Activated naive CD4-positive, alpha-beta T cell treated with anti-CD3 and anti-CD28 coated beads, Interleukin-2, amount 50 U/mL, for 16 hours (primary cell): ENCODE measurements at regions not wholly inside any gene's neighbourhood (a gene's known extent, or its start where the extent isn't known, plus 50 kb on each side); places are given as distances from the start of the nearest gene placed in this dataset.

Experiments used
- DNase-seq: peaks from one replicate; pipeline ENCODE4 v3.0.0-alpha.2; 2020

DNA sequence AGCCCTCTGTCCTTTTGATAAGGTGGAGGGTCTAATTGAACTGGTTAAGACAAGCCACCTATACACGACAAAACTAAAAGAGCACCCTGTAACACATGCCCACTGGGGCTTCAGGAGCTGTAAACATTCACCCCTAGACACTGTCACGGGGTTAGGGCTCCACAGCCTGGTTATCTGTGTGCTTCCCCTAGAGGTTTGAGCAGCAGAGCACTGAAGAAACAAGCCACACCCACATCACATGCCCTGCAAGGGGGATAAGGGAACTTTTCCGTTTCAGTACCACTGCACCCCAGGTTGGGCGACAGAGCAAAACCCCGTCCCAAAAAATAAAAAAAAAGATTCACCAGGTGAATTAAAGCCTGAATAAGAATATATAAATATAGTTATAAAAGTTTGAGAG is 913.7 kb upstream of the ACVR2A start:
- DNase-seq, result no peak

DNA sequence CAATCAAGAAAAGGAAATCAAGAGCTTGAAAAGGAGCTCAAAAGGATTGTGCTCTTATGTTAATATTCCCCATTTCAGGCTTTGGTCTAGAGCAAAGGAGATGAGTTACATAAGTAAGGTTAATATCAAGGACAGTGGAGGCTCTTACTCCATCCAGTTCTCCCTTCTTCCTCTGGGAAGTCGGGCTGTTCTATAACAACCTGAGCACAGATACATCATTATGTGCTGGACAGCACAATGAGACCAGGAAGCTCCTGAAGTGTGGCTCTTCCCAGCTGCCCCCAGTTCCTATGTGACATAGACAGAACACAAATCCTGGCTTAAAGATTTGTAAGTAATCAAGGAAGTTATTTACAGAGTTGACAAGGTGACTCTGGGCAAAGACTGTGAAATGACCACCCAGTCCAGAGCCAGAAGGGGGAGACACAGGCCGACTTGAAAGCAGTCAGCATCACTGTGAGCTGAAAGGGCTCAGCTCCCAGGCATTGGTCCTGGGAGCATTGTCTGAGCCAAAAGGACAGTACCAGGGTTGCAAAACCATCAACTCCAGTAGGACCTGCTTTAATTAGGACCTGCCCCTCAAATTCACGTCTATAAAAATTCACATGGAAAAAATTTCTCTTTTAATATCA is 917.6 kb upstream of the ACVR2A start:
- no peak for DNase-seq

DNA sequence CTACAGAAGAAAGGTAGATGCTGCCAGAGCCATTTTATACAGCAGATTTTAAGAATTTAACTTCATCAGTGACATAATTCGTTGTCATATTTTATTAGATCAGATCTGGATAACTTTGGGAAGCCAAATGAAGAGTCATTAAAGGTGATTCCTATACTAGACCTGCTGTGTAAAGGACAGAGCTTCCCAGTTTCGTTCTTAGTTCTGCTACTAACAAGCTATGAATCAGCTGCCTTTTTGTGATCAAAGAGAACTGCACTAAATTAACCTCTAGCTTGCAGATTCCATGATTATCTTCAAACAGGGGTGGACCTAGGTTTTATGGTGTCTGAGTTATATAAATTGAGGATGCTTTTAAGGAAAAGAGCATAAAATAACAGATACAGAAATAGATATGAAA is 926.5 kb upstream of the ACVR2A start:
- DNase-seq, result no peak

DNA sequence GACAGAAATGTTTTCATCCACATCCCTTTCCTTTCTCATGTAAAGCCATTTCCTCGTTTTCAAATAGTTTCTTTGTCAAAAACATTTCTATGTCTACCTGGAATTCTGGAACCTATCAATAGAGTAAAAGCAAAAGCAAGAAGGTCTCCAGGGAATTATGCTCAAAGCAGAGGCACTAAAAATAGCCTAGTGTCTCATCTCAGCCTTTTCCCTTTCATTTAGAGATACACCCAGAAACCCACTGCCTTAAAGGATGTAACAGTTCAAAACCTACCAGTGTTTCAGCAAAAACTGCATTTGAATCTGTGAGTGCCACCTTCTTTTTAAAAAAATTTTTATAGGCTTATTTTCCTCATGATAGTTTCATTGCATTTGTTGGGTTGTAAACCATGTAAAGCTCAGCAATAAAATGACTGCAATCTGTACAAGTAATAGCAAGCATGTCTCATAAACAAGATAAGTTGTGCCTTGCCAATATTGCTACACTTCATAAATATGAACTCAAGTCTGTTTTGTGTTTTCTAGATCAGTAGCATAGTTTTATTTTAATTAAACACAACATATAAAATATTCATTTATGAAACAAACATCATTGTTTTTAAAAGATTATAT is 927.3 kb upstream of the ACVR2A start:
- no peak for DNase-seq

DNA sequence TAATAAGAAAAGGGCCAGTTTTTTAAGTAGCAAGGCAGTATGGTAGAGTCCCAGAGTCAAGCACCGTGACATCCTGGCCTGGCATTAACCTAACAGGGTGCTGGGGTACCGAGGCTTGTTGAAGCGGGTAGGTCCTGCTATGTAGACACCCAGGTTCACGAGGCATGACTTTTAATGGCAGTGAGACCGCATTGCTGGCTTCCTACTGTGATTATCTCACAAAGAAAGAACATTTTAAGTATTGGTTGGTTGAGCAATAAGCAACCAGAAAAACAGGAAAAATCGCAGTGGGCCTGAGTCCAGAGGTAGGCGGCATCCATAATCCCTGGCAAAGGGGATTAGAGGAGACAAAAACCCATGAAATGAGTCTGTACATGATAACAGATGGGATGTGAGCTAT is 927.9 kb upstream of the ACVR2A start:
- no peak for DNase-seq

DNA sequence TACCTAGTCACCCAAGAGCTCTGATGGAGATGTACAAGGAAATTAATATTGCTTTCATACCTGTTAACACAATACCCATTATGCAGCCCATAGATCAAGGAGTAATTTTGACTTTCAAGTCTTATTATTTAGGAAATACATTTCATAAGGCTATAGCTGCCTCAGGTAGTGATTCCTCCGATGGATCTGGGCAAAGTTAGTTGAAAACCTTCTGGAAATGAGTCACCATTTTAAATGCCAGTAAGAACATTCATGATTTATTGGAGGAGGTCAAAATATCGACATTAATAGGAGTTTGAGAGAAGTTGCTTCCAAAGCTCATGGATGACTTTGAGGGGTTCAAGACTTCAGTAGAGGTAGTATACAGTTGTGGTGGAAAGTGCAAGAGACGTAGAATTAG is 931.4 kb upstream of the ACVR2A start:
- DNase-seq, result no peak

DNA sequence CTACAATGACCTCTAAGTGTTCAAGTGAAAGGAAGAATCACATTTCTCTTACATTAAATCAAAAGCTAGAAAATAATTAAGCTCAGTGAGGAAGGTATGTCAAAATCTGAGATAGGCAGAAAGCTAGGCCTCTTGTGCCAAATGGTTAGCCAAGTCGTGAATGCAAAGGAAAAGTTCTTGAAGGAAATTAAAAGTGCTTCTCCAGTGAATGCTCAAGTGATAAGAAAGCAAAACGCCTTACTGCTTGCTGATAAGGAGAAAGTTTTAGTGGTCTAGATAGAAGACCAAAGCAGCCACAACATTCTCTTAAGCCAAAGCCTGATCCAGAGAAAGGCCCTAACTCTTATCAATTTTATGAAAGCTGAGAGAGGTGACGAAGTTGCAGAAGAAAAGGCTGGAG is 932.3 kb upstream of the ACVR2A start:
- no peak for DNase-seq

DNA sequence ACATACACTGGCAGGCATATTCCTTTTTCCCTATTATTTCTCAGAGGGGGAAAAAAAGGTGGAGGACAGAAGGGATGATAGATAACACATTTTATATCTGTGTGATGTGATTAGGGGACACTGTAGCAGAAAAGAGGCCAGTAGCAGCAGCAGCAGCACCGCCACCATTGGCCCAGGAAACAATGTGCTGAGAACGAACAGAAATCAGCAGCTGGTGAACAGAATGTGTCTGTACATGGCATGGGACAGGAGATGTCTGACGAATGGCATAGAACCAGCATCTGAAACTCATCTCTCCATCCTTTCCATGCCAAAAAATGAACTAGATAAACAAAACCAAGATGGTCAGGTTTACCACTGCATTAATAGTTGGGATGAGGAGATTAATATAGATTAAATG is 936.1 kb upstream of the ACVR2A start:
- DNase-seq, result no peak

DNA sequence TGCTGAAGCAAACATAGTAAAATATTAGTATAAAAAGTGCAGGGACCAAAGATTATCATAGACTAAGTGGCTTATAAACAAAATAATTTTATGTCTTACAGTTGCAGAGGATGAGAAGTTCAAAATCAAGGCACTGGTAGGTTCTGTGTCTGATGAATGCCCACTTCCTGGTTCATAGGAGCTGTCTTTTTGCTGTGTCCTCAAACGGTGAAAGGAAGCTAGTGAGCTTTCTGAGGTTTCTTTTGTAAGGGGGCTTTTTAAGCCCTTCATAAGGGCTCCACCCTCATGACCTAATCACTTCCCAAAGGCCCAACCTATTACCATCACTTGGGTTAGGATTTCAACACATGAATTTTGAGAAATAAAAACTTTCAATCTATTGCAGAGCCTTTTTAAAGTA is 946.7 kb upstream of the ACVR2A start:
- no peak for DNase-seq

DNA sequence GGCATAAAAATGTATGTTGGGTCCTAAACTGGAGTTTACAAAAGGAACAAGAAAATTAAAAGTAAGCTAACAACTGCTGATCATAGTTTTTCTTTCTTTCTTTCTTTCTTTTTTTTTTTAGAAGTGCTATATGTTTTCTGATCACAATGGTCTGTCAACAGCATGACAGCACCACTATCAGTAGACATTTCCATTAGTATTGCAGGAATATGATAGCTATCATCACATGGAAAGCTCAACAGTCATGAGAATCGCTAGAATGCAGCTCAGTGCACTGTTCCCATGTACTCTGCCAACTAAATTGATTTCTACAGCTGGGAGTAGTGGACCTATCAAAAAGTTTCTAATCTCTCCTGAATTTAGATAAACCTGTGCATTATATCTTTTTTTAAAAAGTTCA is 950.3 kb upstream of the ACVR2A start:
- no peak for DNase-seq

DNA sequence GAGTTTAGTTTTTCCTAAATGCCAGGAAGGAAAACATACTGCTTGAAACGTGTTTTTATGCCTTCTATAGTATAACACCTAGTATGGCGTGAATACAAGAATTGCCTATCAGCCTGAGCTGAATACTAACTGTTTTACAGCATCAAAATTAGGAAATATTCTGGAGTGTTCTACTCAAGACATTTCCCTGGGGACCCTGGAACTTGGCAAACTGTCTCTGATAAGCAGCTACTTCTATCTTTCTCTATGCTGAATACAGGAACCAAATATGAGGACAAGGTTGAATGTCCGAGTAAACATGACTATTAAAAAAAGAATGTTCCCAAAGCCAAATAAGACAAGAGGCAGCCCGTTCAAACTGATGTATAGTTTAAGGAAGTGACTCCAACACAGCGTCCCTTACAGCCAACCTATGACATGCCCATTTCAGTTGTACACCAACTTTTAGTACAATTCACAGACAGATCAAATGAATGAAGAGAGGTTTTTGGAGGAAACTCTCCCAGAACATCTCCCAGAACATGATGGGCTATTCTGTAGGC is 951.3 kb upstream of the ACVR2A start:
- no peak for DNase-seq

DNA sequence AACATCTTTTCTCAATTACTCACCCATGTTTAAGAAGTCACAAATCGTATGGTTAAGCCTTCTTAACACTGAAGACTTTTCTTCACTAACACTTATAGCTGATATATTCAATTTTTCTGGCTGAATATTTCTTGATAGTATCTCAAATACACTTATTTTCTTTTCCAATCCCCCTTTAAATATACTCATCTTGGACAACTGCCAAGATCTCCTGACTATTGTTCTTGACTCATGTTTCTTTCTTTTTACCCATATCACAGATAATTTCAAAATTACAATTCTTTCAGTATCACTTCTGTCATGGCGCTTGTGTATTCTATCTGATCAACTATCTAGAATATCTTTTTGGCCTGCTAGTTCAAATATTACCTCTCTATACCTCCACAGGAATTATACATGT is 954.3 kb upstream of the ACVR2A start:
- no peak for DNase-seq

DNA sequence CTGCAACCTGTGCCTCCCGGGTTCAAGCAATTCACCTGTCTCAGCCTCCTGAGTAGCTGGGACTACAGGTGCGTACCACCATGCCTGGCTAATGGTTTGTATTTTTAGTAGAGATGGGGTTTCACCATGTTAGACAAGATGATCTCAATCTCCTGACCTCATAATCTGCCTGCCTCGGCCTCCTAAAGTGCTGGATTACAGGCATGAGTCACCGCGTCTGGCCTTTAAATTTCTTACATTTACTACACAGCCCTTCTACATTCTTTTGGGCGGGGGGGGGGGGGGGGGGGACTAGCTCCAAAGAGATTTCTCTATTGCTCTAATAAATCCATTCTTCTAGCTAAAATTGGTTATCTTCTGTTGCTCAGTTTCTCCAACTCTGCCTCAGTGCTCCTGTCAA is 964.9 kb upstream of the ACVR2A start:
- DNase-seq, result no peak

DNA sequence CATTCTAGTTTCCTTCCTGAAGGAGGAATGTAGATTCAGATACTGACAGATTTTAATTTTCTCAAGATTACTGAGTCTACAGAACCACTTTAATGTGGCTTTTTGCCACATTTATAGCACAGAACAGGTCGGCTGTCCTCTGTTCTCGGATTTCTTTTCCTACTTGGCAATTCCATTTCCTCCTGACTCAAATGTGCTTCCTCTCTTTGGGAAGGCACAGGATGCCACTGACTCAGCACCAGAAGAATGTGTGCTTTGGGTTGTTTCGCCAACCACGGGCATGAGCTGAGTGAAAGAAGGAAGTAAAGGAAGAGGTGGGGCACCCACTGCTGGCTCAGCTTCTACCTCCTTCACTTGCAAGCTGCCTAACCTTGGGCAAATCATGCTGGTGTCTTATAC is 970.6 kb upstream of the ACVR2A start:
- no peak for DNase-seq

DNA sequence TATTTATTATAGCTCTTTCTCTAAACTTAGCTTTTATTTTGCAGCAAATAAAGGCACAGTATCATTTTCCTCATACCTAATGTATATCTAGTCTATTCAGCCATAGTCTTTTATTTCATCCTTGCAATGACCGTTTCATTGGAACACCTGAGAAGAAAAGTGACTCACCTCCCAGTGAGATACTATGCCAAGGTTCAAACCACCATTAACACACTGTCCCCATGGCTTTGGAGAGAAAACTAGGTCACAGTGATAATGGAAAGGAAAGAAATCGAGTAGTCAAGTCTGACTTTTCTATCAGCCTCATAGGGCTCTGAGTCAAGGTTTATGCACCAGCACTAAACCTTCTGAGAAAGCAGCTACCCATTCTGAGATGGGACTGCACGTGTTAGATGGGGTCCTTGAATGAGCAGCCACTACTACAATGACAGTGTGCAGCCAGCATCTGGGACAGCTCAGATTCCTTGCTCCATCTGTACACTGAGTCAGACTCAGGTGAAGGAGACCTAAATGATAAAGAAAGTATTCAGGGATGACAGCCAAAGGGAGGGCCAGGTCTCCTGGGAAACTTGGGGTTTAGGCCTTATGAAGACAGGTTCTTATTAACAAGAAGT is 971.1 kb upstream of the ACVR2A start:
- no peak for DNase-seq

DNA sequence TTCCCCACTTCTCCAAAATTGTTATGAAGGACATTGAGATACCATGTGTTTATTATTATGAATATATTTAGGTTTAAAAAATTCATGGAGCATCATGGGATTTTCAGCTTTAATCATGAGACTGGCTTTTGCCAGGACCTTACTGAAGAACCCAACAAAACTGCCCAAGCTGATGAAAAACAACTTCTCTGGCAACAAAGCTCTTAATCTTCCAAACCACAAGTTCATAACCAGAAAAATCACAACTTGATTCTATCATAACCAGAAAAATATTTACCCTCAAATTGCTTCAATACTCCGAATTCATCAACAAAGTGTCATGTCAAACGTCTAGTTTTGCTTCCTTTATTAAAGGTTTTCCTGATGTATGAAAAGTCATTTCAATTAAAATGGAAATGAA is 971.8 kb upstream of the ACVR2A start:
- DNase-seq, result no peak

DNA sequence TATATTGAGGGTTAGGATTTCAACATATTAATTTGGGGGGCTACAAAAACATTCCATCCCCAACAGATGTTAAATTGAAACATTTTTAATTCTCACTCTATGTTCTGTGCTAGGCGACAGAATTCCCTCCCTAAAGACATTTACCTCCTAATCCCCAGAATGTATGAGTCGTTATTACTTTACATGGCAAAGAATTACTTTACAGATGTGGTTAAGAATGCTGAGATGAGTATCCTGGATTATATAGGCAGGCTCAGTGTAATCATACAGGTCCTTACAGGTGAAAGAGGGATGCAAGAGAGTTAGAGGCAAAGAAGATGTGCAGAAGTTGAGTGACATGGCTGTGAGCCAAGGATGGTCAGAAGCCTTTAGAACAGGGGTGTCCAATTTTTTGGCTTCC is 974.1 kb upstream of the ACVR2A start:
- no peak for DNase-seq

DNA sequence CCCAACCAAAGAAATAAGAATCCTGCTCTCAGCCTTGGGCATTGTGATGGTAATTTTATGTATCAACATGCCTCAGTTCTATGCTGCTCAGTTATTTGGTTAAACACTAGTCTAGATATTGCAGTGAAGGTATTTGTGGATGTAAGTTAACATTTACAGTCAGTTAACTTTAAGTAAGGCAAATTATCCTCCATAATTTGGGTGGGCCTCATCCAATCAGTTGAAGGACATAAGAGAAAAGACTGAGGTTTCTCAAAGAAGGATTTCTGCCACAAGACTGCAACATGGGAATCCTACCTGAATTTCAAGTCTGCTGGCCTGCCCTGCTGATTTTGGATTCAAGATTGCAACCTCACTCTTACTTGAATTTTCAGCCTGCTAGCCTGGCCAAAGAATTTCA is 975.5 kb upstream of the ACVR2A start:
- DNase-seq, result no peak

DNA sequence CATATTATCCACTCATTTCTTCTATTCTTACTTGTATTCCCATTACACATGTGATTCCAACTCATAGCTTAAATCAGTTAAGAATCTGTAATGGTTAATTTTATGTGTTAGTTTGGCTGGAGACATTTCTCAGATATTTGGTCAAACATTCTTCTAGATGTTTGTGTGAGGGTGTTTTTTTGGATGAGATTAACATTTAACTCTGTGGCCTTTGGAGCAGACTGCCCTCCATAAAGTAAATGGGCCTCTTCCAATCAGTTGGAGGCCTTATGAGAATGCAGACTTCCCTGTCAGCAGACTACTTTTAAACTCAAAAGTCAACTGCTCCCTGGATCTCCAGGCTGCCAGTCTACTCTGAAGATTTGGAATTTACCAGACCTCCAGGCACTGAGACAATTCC is 976.8 kb upstream of the ACVR2A start:
- no peak for DNase-seq

DNA sequence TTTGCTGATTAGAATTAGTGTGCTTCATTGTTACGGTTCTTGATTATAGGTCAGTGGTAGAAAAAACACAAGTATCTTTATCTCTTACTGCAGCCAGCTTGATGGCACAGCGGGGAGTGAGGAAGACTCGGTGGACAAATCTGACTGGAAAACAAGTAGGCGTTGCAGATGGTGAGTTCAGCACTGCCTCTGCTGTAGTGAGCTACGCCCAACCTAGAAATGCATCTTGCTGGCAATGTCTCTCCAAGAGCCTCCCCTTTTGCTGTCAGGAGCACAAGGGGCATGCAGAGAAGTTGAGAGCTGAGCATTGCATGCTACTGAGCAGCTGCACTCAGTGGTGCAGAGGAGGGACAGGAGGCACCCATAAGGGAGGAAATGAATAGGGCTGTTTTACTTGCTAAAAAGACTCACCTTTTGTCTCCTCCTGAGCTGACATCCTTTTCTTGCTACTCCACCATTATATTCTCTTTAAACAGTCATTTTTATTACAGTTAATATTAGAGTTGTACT is 977.3 kb upstream of the ACVR2A start:
- DNase-seq, result no peak

DNA sequence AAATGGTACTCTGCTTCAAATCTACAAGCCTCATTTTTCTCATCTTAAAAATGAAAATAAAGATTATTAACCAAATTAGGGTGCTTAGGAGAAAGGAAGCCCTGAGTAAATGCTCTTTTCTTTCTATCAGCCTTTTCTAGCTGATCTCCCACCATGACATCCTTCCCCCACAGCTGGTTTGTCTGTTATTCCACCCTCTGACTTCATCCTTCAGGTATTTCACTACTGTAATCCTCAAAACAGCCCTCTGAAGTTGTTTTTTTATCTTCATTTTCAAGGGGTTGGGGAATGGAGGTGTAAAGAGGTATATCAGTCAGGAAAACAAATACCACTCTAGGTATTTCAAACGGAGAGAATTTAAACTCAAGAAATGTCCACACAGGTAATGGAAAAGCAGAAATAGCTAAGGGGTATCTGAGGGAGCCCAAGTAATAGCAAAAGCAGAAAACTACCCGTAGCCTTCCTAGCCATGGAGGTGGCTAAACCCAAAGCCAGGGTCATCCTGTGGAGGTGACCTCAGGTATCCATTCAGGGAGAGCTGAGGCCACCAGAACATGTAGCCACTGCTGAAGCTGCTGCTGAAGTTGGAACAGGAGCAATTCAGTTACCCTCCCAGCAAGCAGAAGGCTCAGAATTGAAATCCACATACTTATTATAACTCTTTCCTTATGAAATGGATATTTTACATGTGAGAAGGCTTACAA is 990.9 kb upstream of the ACVR2A start:
- DNase-seq, result no peak

DNA sequence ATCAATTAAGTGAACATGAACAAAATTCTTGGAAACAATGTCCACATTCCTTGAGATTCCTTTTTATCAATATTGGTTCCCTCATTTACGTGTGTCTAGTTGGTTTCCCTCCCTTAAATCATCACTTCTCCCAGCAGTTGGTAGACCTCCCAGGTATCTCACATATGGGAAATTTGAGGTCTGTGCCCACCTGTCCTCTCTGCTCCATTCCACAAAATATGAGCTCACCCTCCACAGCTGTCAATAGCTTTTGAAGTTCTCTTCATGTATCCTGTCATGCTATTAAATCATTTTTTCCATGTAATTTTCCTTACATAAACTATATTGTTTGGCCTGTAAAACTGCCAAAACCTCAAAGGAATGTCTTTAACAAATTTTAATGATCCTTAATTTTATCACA is 992.2 kb upstream of the ACVR2A start:
- DNase-seq, result no peak

DNA sequence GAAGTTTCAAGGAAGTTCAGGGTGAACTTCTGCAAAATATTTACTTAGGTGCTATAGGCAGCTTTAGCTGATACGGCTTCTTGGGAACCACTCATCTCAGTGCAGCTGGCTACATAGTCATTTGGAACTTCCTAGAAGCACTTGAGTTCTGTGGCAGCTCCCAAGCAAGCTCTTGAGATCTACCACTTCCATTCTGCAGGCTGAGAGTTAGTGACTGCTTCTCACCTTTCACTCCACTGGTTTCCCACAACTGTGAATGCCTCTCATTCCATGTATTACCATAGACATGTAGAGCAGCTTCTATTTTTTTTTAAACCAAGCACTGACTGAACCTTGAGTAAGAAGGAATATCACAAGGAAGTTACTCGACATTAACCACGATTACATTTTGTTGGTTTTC is 994.1 kb upstream of the ACVR2A start:
- no peak for DNase-seq

DNA sequence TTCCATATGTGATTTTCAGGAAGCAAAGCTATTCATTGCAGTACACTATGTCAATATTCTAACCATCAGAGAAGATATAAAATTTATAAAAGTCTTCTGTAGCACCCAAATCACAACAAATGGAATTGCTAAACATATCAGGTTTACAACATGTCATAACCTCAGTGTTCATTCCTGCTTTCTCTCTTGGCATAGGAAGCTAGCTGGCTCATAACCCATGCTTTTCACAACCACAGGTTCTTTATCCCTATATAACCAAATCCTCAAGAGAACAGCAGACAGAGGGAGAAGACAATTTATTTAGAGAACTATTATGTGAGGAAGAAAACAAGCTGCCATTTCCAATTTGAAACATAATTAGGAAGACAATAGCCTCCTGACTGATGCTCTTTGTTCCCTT is 997.0 kb upstream of the ACVR2A start:
- DNase-seq, result no peak
